Cardiac fibroblast (primary cell): ENCODE measurements at regions not wholly inside any gene's neighbourhood (a gene's known extent, or its start where the extent isn't known, plus 50 kb on each side); places are given as distances from the start of the nearest gene placed in this dataset.

Experiments used
- DNase-seq, 2 donors: peaks; one replicate each; pipeline versions ENCODE4 v3.0.0 to v3.0.0-alpha.2; 2010; ENCODE audit warnings: low read depth in 2 of 2
- H3K4me3 ChIP-seq, 2 donors: replicated peaks in 1 of 2; 1 replicate in 1 of 2; 2 replicates in 1 of 2; pipeline ENCODE4 v1.5.1; 2011; ENCODE audit warnings: low read depth in 2 of 2, low read length in 2 of 2, mild to moderate bottlenecking in 2 of 2, moderate library complexity in 1 of 2
- TF ChIP-seq, protein P1 (sequence below): IDR thresholded peaks from one replicate; pipeline ENCODE4 v1.5.1; 2011; ENCODE audit warnings: low read depth, mild to moderate bottlenecking, low read length, inconsistent platforms

- DNase-seq, result peak; percentile 8 to 17
- TF ChIP-seq, protein P1, sequence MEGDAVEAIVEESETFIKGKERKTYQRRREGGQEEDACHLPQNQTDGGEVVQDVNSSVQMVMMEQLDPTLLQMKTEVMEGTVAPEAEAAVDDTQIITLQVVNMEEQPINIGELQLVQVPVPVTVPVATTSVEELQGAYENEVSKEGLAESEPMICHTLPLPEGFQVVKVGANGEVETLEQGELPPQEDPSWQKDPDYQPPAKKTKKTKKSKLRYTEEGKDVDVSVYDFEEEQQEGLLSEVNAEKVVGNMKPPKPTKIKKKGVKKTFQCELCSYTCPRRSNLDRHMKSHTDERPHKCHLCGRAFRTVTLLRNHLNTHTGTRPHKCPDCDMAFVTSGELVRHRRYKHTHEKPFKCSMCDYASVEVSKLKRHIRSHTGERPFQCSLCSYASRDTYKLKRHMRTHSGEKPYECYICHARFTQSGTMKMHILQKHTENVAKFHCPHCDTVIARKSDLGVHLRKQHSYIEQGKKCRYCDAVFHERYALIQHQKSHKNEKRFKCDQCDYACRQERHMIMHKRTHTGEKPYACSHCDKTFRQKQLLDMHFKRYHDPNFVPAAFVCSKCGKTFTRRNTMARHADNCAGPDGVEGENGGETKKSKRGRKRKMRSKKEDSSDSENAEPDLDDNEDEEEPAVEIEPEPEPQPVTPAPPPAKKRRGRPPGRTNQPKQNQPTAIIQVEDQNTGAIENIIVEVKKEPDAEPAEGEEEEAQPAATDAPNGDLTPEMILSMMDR, result no peak
- H3K4me3 ChIP-seq, result peak overlapping the region; percentile 4 to 13
Measured at GRCh38 chr3:88000853-88001252, 58.0 kb downstream of the CGGBP1 start.

DNA sequence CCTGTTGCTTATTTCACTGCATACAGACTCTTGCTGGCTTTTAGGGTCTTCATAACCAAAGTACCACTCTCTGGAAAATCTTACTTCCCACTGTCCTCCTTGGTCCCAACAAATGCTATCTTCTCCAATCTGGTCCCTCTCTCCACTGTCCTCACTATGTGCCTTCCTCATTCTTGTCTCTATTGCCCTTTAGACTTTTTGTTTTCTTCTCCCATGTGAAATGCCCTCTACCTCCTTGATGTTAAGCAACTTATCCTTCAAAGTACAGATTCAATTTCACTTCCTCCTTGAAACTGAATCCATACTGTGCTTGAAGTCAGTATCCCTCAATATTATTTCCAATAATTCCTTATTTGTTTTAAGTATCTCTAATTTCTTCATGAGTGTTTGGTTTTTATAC is 60.8 kb downstream of the CGGBP1 start:
- TF ChIP-seq, protein P1, result no peak
- no peak overlapping the region for H3K4me3 ChIP-seq
- DNase-seq, result no peak

DNA sequence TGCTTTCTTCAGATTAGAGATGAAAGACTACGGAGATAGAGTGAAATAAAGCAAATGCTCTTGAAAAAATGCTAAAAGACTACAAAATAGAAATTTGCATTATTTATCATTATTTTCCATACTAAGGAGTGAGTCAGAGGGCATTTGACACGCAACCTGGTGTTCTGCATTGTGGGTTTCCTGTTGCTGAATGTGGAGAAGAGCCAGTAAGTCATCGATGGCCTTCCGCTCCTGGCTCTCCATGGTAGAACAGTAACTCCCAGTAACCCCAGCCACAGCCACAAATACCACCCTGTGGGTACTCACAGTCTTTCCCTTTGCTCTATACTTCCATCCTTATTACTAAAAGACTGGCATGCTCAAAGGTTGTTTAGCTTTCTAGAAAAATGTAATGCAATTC is 61.5 kb downstream of the CGGBP1 start:
- TF ChIP-seq, protein P1, result no peak
- H3K4me3 ChIP-seq, result no peak overlapping the region
- peak in 1 of 2 donors; percentile 55 for DNase-seq

DNA sequence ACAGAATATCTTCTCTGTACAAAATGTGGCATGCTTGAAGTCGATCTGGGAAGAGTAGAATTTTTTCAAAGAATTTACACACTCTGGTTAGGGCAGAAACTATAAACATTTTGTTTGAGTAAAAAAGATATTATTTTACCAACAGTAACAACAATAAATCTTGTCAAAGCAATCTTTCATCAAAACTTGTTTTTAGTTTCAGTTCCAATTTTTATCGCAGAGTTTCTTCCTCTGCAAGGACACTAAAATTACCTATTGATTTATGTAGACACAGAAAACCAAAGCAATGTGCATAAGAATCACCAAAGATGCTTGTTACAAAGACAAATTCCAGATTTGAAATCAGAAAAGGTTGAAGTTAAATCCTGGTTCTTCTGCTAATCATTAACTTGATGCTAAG is 61.9 kb downstream of the CGGBP1 start:
- no peak overlapping the region for H3K4me3 ChIP-seq
- TF ChIP-seq, protein P1, result no peak

DNA sequence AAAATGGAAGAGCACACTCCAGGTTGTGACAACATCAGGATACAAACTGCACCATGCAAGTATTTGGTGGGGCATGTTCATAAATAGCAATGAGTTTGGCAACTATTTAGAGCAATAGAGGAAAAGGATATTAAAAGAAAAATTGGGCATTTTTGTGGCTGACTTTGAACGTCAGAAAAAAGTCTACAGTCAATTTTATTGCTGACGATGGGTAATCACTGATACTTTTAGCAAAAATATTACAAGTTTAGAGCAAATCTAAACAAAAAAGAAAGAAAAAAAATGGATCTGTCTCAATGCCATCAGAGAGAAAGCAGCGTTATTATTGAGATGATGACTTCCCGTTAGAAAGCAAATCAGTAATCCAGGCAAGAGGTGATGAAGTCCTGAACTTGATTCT is 65.2 kb downstream of the CGGBP1 start:
- TF ChIP-seq, protein P1, result no peak
- no peak overlapping the region for H3K4me3 ChIP-seq
- no peak for DNase-seq

More for the DNA sequence above, 61.9 kb downstream of the CGGBP1 start:
- no peak for DNase-seq

- TF ChIP-seq, protein P1, result no peak
- peak; percentile 5 to 9 for DNase-seq
- H3K4me3 ChIP-seq, result no peak overlapping the region
Measured at GRCh38 chr3:87987952-87988351, 70.9 kb downstream of the CGGBP1 start.

DNA sequence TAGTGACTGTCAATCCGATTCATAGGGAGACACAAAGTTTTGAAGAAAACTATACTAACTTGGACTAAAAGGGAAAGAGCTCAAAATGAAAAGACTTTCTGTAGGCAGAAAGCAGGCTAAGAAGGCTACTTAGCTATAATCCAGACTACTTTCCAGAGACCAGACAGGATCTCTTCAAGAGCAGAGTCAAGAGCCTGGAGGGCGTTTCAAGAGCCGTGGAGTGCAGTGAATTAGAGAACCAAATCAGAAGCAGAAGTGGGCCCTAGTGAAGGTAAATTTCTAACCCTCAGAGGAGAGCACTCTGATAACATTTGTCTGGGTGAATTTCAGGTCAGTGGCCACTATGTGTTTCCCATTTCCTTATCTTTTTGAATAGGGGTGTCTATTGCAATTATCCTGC is 76.4 kb downstream of the CGGBP1 start:
- TF ChIP-seq, protein P1, result no peak
- H3K4me3 ChIP-seq, result no peak overlapping the region

More for the DNA sequence above, 76.4 kb downstream of the CGGBP1 start:
- DNase-seq, result no peak
